ENCODE measurements at regions not wholly inside any gene's neighbourhood (a gene's known extent, or its start where the extent isn't known, plus 50 kb on each side); places are given as distances from the start of the nearest gene placed in this dataset.

DNA sequence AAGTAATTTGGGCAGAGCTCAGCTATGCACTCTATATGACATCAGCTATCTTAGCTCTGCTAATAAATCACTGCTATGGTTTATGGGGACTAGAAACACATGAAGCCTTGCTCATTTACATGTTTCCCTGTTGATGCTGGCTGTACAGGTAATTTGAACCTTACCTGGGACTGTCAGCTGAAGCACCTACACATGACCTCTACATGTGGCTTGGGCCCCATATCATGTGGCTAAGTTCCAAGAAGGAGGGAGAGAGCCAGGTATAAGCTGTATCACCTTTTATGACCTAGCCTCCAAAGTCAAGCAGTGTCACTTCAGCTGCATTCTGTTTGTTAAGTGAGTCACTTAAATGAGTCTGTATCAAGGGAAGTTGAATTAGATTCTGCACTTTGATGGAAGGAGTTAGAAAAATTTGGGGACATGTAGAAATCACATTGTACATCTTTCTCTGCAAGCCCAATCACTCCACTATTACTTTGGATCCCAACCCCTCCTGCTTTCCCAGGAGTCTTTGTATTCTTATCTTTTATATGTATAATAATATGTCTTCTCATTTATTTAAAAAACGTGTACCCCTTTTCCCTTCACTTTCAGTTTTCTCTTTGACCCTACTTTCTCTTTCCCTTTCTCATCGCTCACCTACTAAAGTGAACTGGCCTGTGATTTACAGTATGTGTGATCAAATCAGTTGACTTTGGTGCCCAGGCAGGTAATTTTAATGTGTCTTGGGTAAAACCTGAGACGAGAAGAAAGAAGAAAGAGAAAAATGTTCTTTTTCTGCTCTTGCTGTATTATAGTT lies 53.4 kb upstream of the PRKACB start:
- peak; percentile 42 for DNase-seq

GRCh38 chr1:84089867-84090266 lies 54.2 kb upstream of the PRKACB start:
- no peak for DNase-seq

GRCh38 chr1:84089465-84089864 lies 54.6 kb upstream of the PRKACB start:
- DNase-seq: peak; percentile 20

- no peak for DNase-seq
Measured at GRCh38 chr1:84086616-84087015, 57.5 kb upstream of the PRKACB start.

DNA sequence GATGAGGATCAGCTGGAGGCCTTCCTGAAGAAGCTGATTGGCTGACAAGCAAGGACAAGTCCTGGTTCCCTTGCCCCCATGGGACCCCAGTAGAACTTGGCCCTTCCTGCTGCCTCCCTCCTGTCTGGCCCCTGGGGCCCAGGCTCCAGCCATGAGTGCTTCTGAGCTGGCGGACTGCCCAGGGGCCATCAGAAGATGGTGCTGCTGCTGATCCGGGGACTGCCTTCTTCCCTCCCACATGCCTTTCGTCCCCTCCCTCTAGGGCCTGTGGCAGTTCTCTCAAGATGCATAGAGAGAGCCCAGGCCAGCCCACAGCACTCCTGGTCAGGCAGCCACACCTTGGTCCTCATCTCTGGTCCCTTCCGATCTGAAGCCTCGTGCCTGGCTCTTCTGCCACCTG lies 57.9 kb upstream of the PRKACB start:
- DNase-seq: peak; percentile 3

DNA sequence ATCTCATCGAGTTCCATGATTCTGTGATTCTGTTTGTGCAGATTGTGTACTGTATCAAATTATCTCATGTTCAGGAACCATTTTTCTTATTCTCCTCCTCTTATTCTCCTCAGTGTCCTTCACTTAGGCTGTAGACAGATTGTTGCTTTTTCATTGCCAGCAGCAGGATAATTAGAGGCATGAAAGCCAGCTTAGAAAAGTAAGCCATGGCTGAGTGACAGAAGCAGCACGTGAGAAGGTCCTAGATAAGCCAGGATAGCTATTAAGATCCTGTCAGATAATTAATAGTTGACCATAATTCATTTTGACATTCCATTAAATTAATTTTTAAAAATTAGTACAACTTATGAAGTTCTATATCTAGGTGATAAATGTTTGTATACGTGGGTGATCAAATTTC lies 60.8 kb upstream of the PRKACB start:
- peak; percentile 83 for DNase-seq

DNA sequence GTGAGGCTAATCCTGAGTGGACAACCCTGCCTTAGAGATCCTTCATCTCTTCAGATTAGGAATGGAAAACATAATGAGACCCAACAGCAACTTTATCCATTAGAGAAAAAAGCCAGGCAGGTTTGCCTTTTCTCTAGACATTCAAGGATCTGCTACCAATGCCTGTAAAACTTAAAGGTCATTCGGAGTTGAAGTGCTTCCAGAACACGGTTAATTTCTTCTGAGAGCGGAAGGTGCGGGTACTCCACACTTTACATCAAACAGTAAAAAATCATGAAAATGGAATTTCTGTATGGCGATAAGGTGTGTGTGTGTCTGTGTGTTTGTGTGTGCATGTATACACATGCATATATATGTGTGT lies 65.2 kb upstream of the PRKACB start:
- peak; percentile 49 for DNase-seq

DNA sequence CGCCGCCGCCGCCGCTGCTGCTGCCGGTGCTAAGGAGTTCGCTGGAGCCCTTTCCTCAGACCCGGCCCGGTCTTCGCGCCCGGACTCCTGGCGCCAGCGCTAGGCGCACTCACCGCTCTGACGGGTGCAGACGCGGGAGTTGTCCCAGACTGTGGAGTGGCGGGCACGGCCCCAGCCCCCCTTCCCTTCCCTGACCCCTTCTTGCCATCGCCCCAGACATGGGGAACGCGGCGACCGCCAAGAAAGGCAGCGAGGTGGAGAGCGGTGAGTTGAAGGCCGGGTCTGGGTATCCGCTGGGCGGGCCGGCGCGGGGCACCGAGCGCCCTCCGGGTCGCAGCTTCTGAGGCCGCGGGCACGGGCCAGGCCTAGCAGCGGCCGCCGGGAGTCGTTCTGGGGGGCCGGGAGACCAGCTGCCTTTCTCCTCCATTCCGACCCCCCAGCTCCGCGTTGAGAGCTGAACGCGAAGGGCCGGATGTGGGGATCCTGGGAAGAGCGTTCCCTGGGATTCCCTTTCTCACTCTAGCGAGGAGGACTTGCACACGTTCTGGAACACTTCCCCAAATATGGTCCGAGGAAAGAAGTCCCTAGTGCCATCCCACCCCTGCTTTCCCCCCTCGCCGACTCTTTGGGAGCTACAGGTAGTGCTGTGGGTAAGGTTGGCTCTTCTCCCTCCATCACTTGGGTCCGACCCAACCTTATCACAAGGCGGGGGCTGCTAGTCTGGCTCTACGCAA lies 65.8 kb upstream of the PRKACB start:
- DNase-seq: peak; percentile 71

DNA sequence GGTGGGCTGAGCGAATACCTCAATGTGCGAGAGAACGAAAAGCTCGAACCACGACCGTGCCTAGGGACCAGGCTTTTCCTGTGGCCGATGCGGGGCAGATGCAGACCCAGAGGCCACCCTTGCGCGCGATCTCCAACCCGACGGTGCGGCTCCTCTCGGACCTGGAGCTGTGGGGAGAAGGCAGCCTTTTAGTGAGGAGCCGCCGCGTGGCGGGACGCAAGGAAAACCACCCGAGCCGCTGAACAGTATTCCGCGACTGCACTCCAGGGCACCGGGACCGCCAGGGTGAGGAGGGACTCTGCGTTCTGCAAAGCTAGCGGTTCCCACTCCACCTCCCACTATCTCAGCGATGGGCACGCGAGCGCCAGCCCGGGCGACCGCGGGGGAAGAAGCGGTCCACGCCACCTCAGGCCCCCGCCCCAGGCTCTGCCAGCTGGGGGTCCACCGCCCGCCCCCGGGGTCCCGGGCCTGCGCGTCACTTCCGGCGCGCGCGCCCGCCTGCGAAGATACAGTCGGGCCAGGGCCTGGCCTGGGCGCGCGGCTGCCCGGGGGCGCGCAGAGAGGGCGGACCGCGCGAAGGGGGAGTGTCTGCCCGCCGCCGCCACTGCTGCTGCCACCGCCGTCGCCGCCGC lies 66.5 kb upstream of the PRKACB start:
- peak; percentile 92 for DNase-seq

DNA sequence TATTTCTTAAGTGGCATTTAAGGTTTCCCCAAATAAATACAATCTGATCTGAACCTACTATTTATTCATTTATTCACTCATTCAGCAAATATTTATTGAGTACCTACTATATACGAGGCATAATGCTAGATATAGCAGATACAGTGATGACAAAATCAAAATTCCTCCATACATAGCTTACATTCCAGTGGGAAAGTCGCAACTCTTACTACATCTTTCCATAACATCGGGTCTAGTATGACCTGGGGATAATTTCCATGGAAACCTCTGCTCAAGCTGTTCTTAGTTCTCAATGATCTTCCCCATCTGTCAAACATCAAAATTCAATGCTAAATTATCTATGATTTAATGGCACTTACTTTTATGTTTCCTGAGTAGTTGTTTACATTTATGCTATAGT lies 70.8 kb upstream of the PRKACB start:
- peak; percentile 20 for DNase-seq

GRCh38 chr1:84069236-84069845 lies 70.4 kb upstream of the TTLL7 start:
- DNase-seq: peak; percentile 33

DNA sequence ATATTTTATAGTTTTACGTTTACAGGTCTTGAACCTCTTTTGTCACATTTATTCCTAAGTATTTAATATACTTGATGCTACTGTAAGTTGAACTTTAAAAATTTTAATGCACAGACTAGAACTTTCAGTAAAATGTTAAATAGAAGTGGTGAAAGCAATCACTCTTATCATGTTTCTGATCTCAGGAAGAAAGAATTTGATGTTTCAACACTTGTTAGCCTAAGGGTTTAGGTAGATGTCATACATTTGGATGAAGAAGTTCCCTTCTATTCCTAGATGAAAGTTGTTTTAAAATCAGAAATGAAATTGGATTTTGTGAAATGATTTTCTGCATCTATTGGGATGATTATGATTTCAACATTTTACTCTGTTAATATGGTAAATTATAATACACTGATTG lies 63.6 kb upstream of the TTLL7 start:
- no peak for DNase-seq

DNA sequence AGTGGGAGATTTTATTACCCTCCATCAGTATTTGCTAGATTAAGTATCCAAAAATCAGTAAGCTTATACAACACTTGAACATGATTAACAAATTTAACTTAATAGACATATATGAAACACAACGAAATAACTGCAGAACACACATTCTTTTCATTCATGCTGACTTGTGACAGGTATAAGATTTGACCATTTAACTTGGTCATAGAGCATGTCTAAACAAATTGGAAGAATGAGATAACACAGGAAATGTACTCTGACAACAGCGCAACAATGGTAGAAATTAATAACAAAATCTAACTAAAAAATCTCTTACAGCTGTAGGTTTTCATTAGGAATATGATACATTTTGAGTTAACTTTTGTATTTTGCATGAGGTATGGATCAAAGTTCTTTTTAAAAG lies 62.4 kb upstream of the TTLL7 start:
- no peak for DNase-seq

DNA sequence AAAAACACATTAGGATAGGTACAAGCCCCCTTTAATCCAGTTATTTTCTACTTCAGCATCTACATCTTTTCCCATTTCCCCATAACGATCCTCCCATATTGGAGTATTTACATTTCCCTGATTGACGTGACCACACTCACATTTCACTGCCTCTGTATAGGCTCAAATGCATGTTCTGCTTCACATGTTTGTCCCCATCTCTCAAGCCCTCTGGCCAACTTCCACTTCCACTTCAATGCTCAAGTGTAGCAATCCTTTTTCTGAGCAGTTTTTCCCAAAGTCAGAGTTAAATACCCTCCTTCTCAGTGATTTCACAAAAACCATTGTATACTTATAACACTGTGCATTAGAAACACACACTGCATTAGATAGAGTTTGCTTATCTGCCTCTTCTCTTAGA lies 61.8 kb upstream of the TTLL7 start:
- DNase-seq: peak; percentile 4

- no peak for DNase-seq
Measured at GRCh38 chr1:84048820-84049219, 49.9 kb upstream of the TTLL7 start.
